ENCODE measurements at regions not wholly inside any gene's neighbourhood (a gene's known extent, or its start where the extent isn't known, plus 50 kb on each side); places are given as distances from the start of the nearest gene placed in this dataset.

DNA sequence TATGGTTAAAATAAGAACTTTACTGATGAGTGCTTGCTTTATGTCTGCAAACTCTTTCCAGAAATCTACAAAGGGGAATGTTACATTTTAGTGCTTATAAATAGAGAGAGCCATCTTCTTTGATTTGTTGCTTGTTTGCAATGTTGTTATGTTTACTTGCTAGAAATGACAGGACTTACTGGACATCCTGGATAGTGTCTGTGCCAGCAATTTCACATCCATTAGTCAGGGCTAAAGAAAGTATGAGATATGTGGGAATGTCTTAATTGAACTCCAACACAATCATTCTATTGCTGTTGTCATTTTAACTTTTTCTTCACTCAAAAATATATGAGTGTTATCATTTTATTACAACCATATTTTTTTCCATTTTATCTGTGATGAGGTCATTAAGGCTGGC lies 453.2 kb downstream of the TNS3 start:
- Histone ChIP-seq H3K4me2 (ENCODE audit: control insufficient read depth, insufficient read depth) (no peak overlapping the region), H3K9ac (ENCODE audit: control insufficient read depth, insufficient read depth, low read length) (no peak overlapping the region), H3K36me3 (ENCODE audit: control insufficient read depth in 2 of 2, insufficient read depth in 2 of 2, low read length in 1 of 2) (no peaks in the 10 kb centered on the region), H3K4me1 (ENCODE audit: control insufficient read depth, insufficient read depth, low read length) (no peaks in the 10 kb centered on the region), H3K27me3 (replicated peaks in 1 of 2; ENCODE audit: control insufficient read depth in 2 of 2, insufficient read depth in 2 of 2, low read length in 1 of 2) (no peaks in the 10 kb centered on the region; a peak in 1 of 4 replicates), H4K20me1 (ENCODE audit: control insufficient read depth, insufficient read depth) (no peaks in the 10 kb centered on the region), H3K79me2 (ENCODE audit: control insufficient read depth, insufficient read depth, low read length) (no peaks in the 10 kb centered on the region), H3K4me3 (no peak overlapping the region), H2AFZ (ENCODE audit: control insufficient read depth, low read depth, low read length) (no peak overlapping the region), H3K9me3 (replicated peaks; ENCODE audit: control insufficient read depth, insufficient read depth, low read length) (no peaks in the 10 kb centered on the region), H3K27ac (ENCODE audit: control insufficient read depth, insufficient read depth) (no peak overlapping the region)
- ChIA-PET POLR2A (no interaction called here), CTCF (no interaction called here), SMC1A (ENCODE audit: uncharacterized antibody, unreplicated experiment) (no interaction called here), RAD21 (ENCODE audit: unreplicated experiment) (no interaction called here)
- DNase-seq (ENCODE audit: low read depth, low spot score) = no peak
- in situ Hi-C loops (cut with MboI) (no loop called here), intact Hi-C loops (cut with micrococcal nuclease; ENCODE audit: unreplicated experiment) (no loop called here)
- BruUV-seq (replicated peaks) = no TSS peak
- FAIRE-seq = no peak
- ATAC-seq = no peak
- TF ChIP-seq KAT2A (conservative IDR thresholded peaks at IDR 0.05; ENCODE audit: control insufficient read depth, low read depth, low read length) (no peak), SUPT20H (IDR thresholded peaks at IDR 0.05; ENCODE audit: borderline replicate concordance, control insufficient read depth, low read depth, low read length) (no peak), SMC3 (IDR thresholded peaks at IDR 0.05; ENCODE audit: borderline replicate concordance, low read length) (no peak), FOS (IDR thresholded peaks at IDR 0.05; ENCODE audit: borderline replicate concordance, extremely low read depth, insufficient read length) (no peak)
- TF ChIP-seq, protein P1, sequence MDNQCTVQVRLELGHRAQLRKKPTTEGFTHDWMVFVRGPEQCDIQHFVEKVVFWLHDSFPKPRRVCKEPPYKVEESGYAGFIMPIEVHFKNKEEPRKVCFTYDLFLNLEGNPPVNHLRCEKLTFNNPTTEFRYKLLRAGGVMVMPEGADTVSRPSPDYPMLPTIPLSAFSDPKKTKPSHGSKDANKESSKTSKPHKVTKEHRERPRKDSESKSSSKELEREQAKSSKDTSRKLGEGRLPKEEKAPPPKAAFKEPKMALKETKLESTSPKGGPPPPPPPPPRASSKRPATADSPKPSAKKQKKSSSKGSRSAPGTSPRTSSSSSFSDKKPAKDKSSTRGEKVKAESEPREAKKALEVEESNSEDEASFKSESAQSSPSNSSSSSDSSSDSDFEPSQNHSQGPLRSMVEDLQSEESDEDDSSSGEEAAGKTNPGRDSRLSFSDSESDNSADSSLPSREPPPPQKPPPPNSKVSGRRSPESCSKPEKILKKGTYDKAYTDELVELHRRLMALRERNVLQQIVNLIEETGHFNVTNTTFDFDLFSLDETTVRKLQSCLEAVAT (IDR thresholded peaks at IDR 0.05) = no peak
- TF ChIP-seq, protein P2, sequence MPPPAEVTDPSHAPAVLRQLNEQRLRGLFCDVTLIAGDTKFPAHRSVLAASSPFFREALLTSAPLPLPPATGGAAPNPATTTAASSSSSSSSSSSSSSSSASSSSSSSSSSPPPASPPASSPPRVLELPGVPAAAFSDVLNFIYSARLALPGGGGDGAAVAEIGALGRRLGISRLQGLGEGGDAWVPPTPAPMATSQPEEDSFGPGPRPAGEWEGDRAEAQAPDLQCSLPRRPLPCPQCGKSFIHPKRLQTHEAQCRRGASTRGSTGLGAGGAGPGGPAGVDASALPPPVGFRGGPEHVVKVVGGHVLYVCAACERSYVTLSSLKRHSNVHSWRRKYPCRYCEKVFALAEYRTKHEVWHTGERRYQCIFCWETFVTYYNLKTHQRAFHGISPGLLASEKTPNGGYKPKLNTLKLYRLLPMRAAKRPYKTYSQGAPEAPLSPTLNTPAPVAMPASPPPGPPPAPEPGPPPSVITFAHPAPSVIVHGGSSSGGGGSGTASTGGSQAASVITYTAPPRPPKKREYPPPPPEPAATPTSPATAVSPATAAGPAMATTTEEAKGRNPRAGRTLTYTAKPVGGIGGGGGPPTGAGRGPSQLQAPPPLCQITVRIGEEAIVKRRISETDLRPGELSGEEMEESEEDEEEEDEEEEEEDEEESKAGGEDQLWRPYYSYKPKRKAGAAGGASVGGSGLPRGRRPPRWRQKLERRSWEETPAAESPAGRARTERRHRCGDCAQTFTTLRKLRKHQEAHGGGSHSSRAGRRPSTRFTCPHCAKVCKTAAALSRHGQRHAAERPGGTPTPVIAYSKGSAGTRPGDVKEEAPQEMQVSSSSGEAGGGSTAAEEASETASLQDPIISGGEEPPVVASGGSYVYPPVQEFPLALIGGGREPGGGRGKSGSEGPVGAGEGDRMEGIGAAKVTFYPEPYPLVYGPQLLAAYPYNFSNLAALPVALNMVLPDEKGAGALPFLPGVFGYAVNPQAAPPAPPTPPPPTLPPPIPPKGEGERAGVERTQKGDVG (CRISPR knock-in tag; IDR thresholded peaks at IDR 0.05) = no peak
- TF ChIP-seq, protein P3, sequence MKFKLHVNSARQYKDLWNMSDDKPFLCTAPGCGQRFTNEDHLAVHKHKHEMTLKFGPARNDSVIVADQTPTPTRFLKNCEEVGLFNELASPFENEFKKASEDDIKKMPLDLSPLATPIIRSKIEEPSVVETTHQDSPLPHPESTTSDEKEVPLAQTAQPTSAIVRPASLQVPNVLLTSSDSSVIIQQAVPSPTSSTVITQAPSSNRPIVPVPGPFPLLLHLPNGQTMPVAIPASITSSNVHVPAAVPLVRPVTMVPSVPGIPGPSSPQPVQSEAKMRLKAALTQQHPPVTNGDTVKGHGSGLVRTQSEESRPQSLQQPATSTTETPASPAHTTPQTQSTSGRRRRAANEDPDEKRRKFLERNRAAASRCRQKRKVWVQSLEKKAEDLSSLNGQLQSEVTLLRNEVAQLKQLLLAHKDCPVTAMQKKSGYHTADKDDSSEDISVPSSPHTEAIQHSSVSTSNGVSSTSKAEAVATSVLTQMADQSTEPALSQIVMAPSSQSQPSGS (IDR thresholded peaks at IDR 0.05; ENCODE audit: low read length) = no peak
- TF ChIP-seq, protein P4, sequence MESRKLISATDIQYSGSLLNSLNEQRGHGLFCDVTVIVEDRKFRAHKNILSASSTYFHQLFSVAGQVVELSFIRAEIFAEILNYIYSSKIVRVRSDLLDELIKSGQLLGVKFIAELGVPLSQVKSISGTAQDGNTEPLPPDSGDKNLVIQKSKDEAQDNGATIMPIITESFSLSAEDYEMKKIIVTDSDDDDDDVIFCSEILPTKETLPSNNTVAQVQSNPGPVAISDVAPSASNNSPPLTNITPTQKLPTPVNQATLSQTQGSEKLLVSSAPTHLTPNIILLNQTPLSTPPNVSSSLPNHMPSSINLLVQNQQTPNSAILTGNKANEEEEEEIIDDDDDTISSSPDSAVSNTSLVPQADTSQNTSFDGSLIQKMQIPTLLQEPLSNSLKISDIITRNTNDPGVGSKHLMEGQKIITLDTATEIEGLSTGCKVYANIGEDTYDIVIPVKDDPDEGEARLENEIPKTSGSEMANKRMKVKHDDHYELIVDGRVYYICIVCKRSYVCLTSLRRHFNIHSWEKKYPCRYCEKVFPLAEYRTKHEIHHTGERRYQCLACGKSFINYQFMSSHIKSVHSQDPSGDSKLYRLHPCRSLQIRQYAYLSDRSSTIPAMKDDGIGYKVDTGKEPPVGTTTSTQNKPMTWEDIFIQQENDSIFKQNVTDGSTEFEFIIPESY (IDR thresholded peaks at IDR 0.05) = no peak
